ENCODE measurements at regions not wholly inside any gene's neighbourhood (a gene's known extent, or its start where the extent isn't known, plus 50 kb on each side); places are given as distances from the start of the nearest gene placed in this dataset.

GRCh38 chr13:40185414-40185813 lies 481.0 kb downstream of the FOXO1 start:
- TF ChIP-seq CTCF (IDR thresholded peaks at IDR 0.05) (no peak), POLR2A (IDR thresholded peaks at IDR 0.05) (no peak)

All from right lobe of liver (tissue), 4 donors.